Natural killer cell (primary cell): ENCODE measurements at regions not wholly inside any gene's neighbourhood (a gene's known extent, or its start where the extent isn't known, plus 50 kb on each side); places are given as distances from the start of the nearest gene placed in this dataset.

ENCODE experiments used
- ATAC-seq, 3 donors: fragments of 150-1000 bp in 2 of 3; fragments of 200-7000 bp in 1 of 3; cut with Tn5 transposase; 1 replicate in 1 of 3; 2 replicates in 2 of 3; pipeline ENCODE4 v1.10.0; 2021; ENCODE audit warnings: mild to moderate bottlenecking in 2 of 3, moderate library complexity in 2 of 3
- DNase-seq, 2 donors: peaks; one replicate each; pipeline versions ENCODE4 v3.0.0 to v3.0.0-alpha.2; 2013 to 2021; ENCODE audit warnings: mixed read lengths in 1 of 2
- H3K27ac ChIP-seq: one replicate; pipeline ENCODE4 v1.5.1; 2013; ENCODE audit warnings: mild to moderate bottlenecking, low read length
- H3K27me3 ChIP-seq: one replicate; pipeline ENCODE4 v1.6.1; 2013; ENCODE audit warnings: low read length; ENCODE audit not compliant: control insufficient read depth, insufficient read depth
- H3K36me3 ChIP-seq: one replicate; pipeline ENCODE4 v1.6.1; 2013; ENCODE audit warnings: low read length; ENCODE audit not compliant: control insufficient read depth, insufficient read depth
- H3K4me1 ChIP-seq: one replicate; pipeline ENCODE4 v1.6.1; 2013; ENCODE audit warnings: low read length; ENCODE audit not compliant: control insufficient read depth, insufficient read depth
- H3K4me3 ChIP-seq: one replicate; pipeline ENCODE4 v1.5.1; 2013; ENCODE audit warnings: low read length
- H3K9me3 ChIP-seq: one replicate; pipeline ENCODE4 v1.6.1; 2013; ENCODE audit warnings: low read length; ENCODE audit not compliant: control insufficient read depth, insufficient read depth
- H3K27ac Mint-ChIP-seq, 2 donors: one replicate each; pipeline ENCODE4 v1.8.0; 2022; ENCODE audit warnings: mild to moderate bottlenecking in 2 of 2, mixed read lengths in 2 of 2, moderate library complexity in 1 of 2
- H3K27me3 Mint-ChIP-seq, 2 donors: one replicate each; pipeline ENCODE4 v1.8.0; 2022; ENCODE audit warnings: low read depth in 2 of 2, mixed read lengths in 2 of 2
- H3K36me3 Mint-ChIP-seq: one replicate; pipeline ENCODE4 v1.8.0; 2022; ENCODE audit warnings: mixed read lengths
- H3K4me1 Mint-ChIP-seq, 2 donors: one replicate each; pipeline ENCODE4 v1.8.0; 2022; ENCODE audit warnings: mixed read lengths in 2 of 2
- H3K4me3 Mint-ChIP-seq: one replicate; pipeline ENCODE4 v1.8.0; 2022; ENCODE audit warnings: mild to moderate bottlenecking, moderate library complexity, mixed read lengths
- H3K9me3 Mint-ChIP-seq, 2 donors: one replicate each; pipeline ENCODE4 v1.8.0; 2022; ENCODE audit warnings: mixed read lengths in 2 of 2
- CTCF ChIP-seq: fragments of 200-600 bp; IDR thresholded peaks from one replicate; pipeline ENCODE4 v1.8.0; 2022; ENCODE audit warnings: antibody characterized with exemption
- WGBS: methylation state at CpG from one replicate; pipeline ENCODE4 v1.1.7; 2013; ENCODE audit warnings: missing lambda C conversion rate; ENCODE audit not compliant: insufficient coverage; 5-methylcytosine and 5-hydroxymethylcytosine counted together
- intact Hi-C: fragments of 100-400 bp; cut with micrococcal nuclease; formaldehyde crosslinking; loops from one replicate; pipeline ENCODE4 v1.14.2; 2022

DNA sequence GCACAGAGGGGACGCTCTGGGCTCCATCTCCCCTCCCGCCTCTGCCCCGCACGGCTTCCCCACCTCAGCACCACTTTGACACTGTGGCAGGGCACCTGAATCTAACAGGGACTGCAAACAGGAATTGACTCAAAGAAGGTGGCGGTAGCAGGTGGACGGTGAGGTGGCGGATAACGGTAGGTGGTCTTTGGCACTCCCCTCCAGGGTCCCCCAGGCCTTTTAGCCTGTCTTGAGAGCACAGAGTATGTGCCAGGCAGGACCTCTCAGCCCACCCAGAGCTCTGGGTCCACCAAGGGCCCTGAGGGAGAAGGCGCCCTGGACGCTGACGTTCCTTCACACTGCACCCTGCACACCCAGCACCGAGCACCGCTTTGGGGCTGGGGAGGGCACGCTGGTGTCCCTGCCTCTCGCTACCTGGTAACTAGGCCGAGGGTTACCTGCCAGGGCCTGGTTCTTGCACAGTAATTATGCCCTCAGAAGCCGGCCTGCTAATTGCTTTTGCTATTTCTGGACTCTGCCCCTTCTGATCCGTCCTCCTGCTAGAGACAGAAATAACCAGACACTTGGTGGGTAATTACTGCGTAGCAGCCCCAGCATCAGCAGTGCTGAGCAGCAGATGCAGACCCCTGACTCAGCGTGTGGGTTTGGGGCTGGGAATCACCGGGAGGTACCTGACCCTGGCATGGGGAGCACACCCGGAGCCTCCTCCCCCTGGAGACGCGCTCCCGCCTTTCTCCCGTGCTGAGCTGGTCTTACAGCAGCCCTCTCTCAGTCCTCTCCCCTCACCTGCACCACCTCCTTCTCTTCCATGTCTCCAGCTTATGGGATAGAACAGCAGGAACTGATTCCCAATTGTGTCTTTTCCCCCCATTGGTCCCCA is 103.3 kb upstream of the B3GAT1 start:
- H3K4me3 Mint-ChIP-seq: no peak overlapping the region
- no peaks in the 10 kb centered on the region for H3K9me3 Mint-ChIP-seq
- no peak for ATAC-seq
- WGBS: 90% methylated on average over 26 of the region's 26 CpGs
- Histone ChIP-seq H3K4me3 (no peak overlapping the region), H3K4me1 (no peaks in the 10 kb centered on the region), H3K9me3 (no peaks in the 10 kb centered on the region), H3K36me3 (no peaks in the 10 kb centered on the region), H3K27ac (no peak overlapping the region), H3K27me3 (no peaks in the 10 kb centered on the region)
- peak in 1 of 2 donors; percentile 1 for DNase-seq
- H3K4me1 Mint-ChIP-seq: peaks cover 0 to 4% of the 10 kb centered on the region in 2 donors
- peaks cover 7% of the 10 kb centered on the region in 2 donors for H3K27me3 Mint-ChIP-seq
- no peak for TF ChIP-seq CTCF
- no peak overlapping the region for H3K27ac Mint-ChIP-seq
- intact Hi-C loops: no loop called here
- no peaks in the 10 kb centered on the region for H3K36me3 Mint-ChIP-seq

- no peak for ATAC-seq
- Histone ChIP-seq H3K27me3 (no peaks in the 10 kb centered on the region), H3K27ac (no peak overlapping the region), H3K4me3 (no peak overlapping the region), H3K9me3 (no peaks in the 10 kb centered on the region), H3K36me3 (no peaks in the 10 kb centered on the region), H3K4me1 (no peaks in the 10 kb centered on the region)
- intact Hi-C loops: no loop called here
- no peak overlapping the region for H3K27ac Mint-ChIP-seq
- no peaks in the 10 kb centered on the region for H3K36me3 Mint-ChIP-seq
- no peaks in the 10 kb centered on the region for H3K9me3 Mint-ChIP-seq
- no peak for TF ChIP-seq CTCF
- DNase-seq: peak in 1 of 2 donors; percentile 11
- no peak overlapping the region for H3K4me3 Mint-ChIP-seq
- H3K4me1 Mint-ChIP-seq: peaks cover 0 to 4% of the 10 kb centered on the region in 2 donors
- WGBS: 82% methylated on average over 10 of the region's 10 CpGs
- H3K27me3 Mint-ChIP-seq: peaks cover 7% of the 10 kb centered on the region in 2 donors
These were observed 102.4 kb upstream of the B3GAT1 start for GRCh38 chr11:134514354-134514951.

DNA sequence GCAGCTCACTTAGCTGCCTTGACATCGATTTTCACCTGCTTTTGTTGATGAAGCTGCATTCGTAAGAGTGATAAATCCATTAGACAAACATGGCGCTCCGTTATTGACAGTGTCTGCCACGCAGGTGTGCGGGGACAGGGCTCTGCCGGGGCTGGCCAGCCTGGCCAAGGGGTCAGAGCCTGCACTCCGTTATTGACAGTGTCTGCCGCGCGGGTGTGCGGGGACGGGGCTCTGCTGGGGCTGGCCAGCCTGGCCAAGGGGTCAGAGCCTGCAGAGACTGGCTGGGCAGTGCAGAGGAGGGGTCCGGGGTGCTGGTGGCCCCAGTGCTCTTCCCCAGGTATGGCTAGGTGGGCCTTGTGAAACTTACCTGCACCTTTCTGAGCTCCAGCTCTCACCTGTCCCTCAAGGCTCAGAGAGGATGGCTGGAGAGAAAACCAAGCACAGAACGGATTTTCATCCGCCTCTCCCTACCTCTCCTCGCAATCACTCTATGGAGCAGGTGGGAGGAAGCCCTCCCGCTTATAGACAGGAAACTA is 101.6 kb upstream of the B3GAT1 start:
- Mint-ChIP-seq H3K4me3 (no peak overlapping the region), H3K4me1 (peaks cover 0 to 8% of the 10 kb centered on the region in 2 donors), H3K9me3 (no peaks in the 10 kb centered on the region), H3K27me3 (peaks cover 7% of the 10 kb centered on the region in 2 donors), H3K27ac (no peak overlapping the region), H3K36me3 (no peaks in the 10 kb centered on the region)
- Histone ChIP-seq H3K9me3 (no peaks in the 10 kb centered on the region), H3K4me3 (no peak overlapping the region), H3K4me1 (no peaks in the 10 kb centered on the region), H3K36me3 (no peaks in the 10 kb centered on the region), H3K27ac (no peak overlapping the region), H3K27me3 (no peaks in the 10 kb centered on the region)
- ATAC-seq (no peak), DNase-seq (no peak)
- WGBS: 74% methylated on average over 15 of the region's 18 CpGs
- TF ChIP-seq CTCF: no peak
- intact Hi-C loops: no loop called here
